ENCODE measurements at regions not wholly inside any gene's neighbourhood (a gene's known extent, or its start where the extent isn't known, plus 50 kb on each side); places are given as distances from the start of the nearest gene placed in this dataset.

DNA sequence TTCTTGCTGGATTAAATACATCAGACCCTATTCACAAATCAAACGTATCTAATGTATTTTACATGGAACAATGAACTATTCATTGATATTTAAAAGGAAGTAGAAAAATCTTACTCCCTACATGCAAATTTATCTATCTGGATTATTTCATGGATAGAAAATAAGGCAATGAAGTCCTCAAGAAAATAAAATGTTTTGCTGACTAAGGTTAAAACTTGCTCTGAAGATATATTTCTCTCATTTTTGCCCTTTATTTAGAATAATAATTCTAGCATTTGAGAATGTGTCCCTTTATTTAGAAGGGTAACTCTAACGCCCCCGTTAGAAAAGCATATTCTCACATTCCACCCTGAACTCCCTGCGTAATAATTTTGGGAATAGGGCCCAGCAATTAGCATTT, 627.0 kb upstream of the ZP4 start:
- Histone ChIP-seq H4K20me1 (ENCODE audit: insufficient read depth, low read length) (no peaks in the 10 kb centered on the region), H3K4me2 (ENCODE audit: low read depth, low read length) (no peak overlapping the region), H2AFZ (ENCODE audit: low read length) (no peak overlapping the region), H3K79me2 (ENCODE audit: insufficient read depth, low read length) (no peaks in the 10 kb centered on the region), H3K9me3 (ENCODE audit: low read length) (peaks cover 85% of the 10 kb centered on the region), H3K27me3 (ENCODE audit: control insufficient read depth in 1 of 2, insufficient read depth in 2 of 2, low read length in 2 of 2) (no peaks in the 10 kb centered on the region), H3K4me1 (ENCODE audit: insufficient read depth, low read length) (no peaks in the 10 kb centered on the region), H3K4me3 (replicated peaks in 1 of 3; ENCODE audit: insufficient read depth in 1 of 3, low read depth in 2 of 3, low read length in 3 of 3) (no peak overlapping the region), H3K27ac (ENCODE audit: extremely low read length, insufficient read depth, low read length) (no peak overlapping the region), H3K36me3 (replicated peaks in 1 of 2; ENCODE audit: control insufficient read depth in 1 of 2, insufficient read depth in 2 of 2, low read length in 2 of 2) (no peaks in the 10 kb centered on the region), H3K9ac (ENCODE audit: insufficient read depth, low read depth, low read length) (no peak overlapping the region)
- FAIRE-seq (no peak), DNase-seq (ENCODE audit: low spot score) (no peak), ATAC-seq (no peak)
- ChIA-PET CTCF (ENCODE audit: low intra/inter-chr PET ratio, low total read pairs) (no interaction called here), POLR2A (no interaction called here)
- TF ChIP-seq, protein P1, sequence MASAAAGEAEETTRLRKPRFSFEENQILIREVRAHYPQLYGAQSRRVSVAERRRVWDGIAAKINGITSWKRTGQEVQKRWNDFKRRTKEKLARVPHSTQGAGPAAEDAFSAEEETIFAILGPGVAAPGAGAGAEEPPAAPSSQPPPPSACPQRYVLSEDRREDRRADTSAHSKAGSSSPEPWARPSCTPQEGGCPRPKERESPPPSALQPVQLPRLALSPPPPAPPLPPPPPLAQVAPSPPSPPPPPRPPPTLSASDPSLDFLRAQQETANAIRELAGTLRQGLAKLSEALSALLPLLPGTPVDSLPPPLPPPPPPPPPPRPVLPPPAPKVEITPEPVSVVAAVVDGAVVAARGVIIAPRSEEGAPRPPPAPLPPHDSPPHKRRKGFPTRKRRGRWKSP (CRISPR knock-in tag; IDR thresholded peaks at IDR 0.05) = no peak
- TF ChIP-seq MAFF (IDR thresholded peaks at IDR 0.05; ENCODE audit: low read depth, low read length) = peak; percentile 85
- peak; percentile 59 to 91; a peak in 3 of 4 replicates for TF ChIP-seq MAFK (conservative IDR thresholded peaks at IDR 0.05 in 1 of 2, IDR thresholded peaks at IDR 0.05 in 1 of 2; ENCODE audit: low read length in 2 of 2)
- in situ Hi-C loops (cut with HindIII; ENCODE audit: extremely low pct_ligation_motif_present, low pct_unique_long_range_greater_than_20kb) = no loop called here
- no TSS peak for BruUV-seq (replicated peaks)
- WGBS (ENCODE audit: low lambda C conversion rate) = 13% methylated on average over 4 of the region's 4 CpGs
- intact Hi-C loops (cut with micrococcal nuclease; ENCODE audit: unreplicated experiment) = no loop called here

GRCh38 chr1:238501290-238501689, 610.6 kb upstream of the ZP4 start:
- Histone ChIP-seq H4K20me1 (ENCODE audit: insufficient read depth, low read length) (no peaks in the 10 kb centered on the region), H3K36me3 (replicated peaks in 1 of 2; ENCODE audit: control insufficient read depth in 1 of 2, insufficient read depth in 2 of 2, low read length in 2 of 2) (no peaks in the 10 kb centered on the region), H2AFZ (ENCODE audit: low read length) (no peak overlapping the region), H3K4me2 (ENCODE audit: low read depth, low read length) (no peak overlapping the region), H3K79me2 (ENCODE audit: insufficient read depth, low read length) (no peaks in the 10 kb centered on the region), H3K9ac (ENCODE audit: insufficient read depth, low read depth, low read length) (no peak overlapping the region), H3K4me1 (ENCODE audit: insufficient read depth, low read length) (no peaks in the 10 kb centered on the region), H3K27ac (ENCODE audit: extremely low read length, insufficient read depth, low read length) (no peak overlapping the region), H3K27me3 (ENCODE audit: control insufficient read depth in 1 of 2, insufficient read depth in 2 of 2, low read length in 2 of 2) (no peaks in the 10 kb centered on the region), H3K9me3 (ENCODE audit: low read length) (peaks cover 78% of the 10 kb centered on the region), H3K4me3 (replicated peaks in 1 of 3; ENCODE audit: insufficient read depth in 1 of 3, low read depth in 2 of 3, low read length in 3 of 3) (no peak overlapping the region)
- FAIRE-seq = no peak
- in situ Hi-C loops (cut with HindIII; ENCODE audit: extremely low pct_ligation_motif_present, low pct_unique_long_range_greater_than_20kb) (no loop called here), intact Hi-C loops (cut with micrococcal nuclease; ENCODE audit: unreplicated experiment) (no loop called here)
- ChIA-PET POLR2A (no interaction called here), CTCF (ENCODE audit: low intra/inter-chr PET ratio, low total read pairs) (no interaction called here)
- WGBS (ENCODE audit: low lambda C conversion rate) = under 1% methylated on average over 3 of the region's 3 CpGs
- ATAC-seq = no peak
- DNase-seq (ENCODE audit: low spot score) = no peak
- TF ChIP-seq ZNF878 (CRISPR knock-in tag; IDR thresholded peaks at IDR 0.05) = no peak
- BruUV-seq (replicated peaks) = no TSS peak
